ENCODE measurements at regions not wholly inside any gene's neighbourhood (a gene's known extent, or its start where the extent isn't known, plus 50 kb on each side); places are given as distances from the start of the nearest gene placed in this dataset.
A peak's percentile ranks its signal among the peaks of the same experiment; 100 is the strongest.

- DNase-seq, result peak; percentile 17
Measured at GRCh38 chr1:219467524-219467923, 145.4 kb downstream of the ZC3H11B start.

GRCh38 chr1:219466766-219467165 is 146.1 kb downstream of the ZC3H11B start:
- DNase-seq, result no peak

- DNase-seq, result peak; percentile 86
Measured at GRCh38 chr1:219465212-219466093, 147.5 kb downstream of the ZC3H11B start.

GRCh38 chr1:219463636-219464035 is 149.3 kb downstream of the ZC3H11B start:
- no peak for DNase-seq

- no peak for DNase-seq
Measured at GRCh38 chr1:219461981-219462400, 150.9 kb downstream of the ZC3H11B start.

GRCh38 chr1:219460896-219461815 is 151.7 kb downstream of the ZC3H11B start:
- peak; percentile 25 for DNase-seq

- DNase-seq, result no peak
Measured at GRCh38 chr1:219460081-219460895, 152.6 kb downstream of the ZC3H11B start.

GRCh38 chr1:219459351-219460080 is 153.4 kb downstream of the ZC3H11B start:
- no peak for DNase-seq

GRCh38 chr1:219446288-219446687 is 166.6 kb downstream of the ZC3H11B start:
- no peak for DNase-seq

- no peak for DNase-seq
Measured at GRCh38 chr1:219445864-219446263, 167.0 kb downstream of the ZC3H11B start.

GRCh38 chr1:219444474-219444873 is 168.4 kb downstream of the ZC3H11B start:
- no peak for DNase-seq

GRCh38 chr1:219443763-219444162 is 169.1 kb downstream of the ZC3H11B start:
- no peak for DNase-seq

GRCh38 chr1:219442611-219443061 is 170.3 kb downstream of the ZC3H11B start:
- DNase-seq, result no peak

- DNase-seq, result no peak
Measured at GRCh38 chr1:219441884-219442283, 171.0 kb downstream of the ZC3H11B start.

GRCh38 chr1:219439376-219439775 is 173.5 kb downstream of the ZC3H11B start:
- DNase-seq, result no peak

- DNase-seq, result no peak
Measured at GRCh38 chr1:219438386-219438785, 174.5 kb downstream of the ZC3H11B start.

- no peak for DNase-seq
Measured at GRCh38 chr1:219434923-219435297, 178.0 kb downstream of the ZC3H11B start.

- no peak for DNase-seq
Measured at GRCh38 chr1:219434285-219434922, 178.5 kb downstream of the ZC3H11B start.

GRCh38 chr1:219433496-219434131 is 179.3 kb downstream of the ZC3H11B start:
- DNase-seq, result no peak

GRCh38 chr1:219433001-219433400 is 179.9 kb downstream of the ZC3H11B start:
- DNase-seq, result no peak

GRCh38 chr1:219432191-219432606 is 180.7 kb downstream of the ZC3H11B start:
- peak; percentile 32 for DNase-seq
